HepG2 (cell line): ENCODE measurements at regions not wholly inside any gene's neighbourhood (a gene's known extent, or its start where the extent isn't known, plus 50 kb on each side); places are given as distances from the start of the nearest gene placed in this dataset.
A peak's percentile ranks its signal among the peaks of the same experiment; 100 is the strongest.

Source experiments
- CREB1 ChIP-seq, 2 experiments: fragments of 450-650 bp in 1 of 2; IDR thresholded peaks; 2 replicates each; pipeline ENCODE4 v1.6.1; 2016 to 2017; ENCODE audit warnings: control low read depth in 1 of 2, mild to moderate bottlenecking in 1 of 2, missing compliant biosample characterization in 1 of 2, missing genetic modification characterization in 1 of 2
- GTF3A ChIP-seq: sonication (generic); formaldehyde crosslinking; conservative IDR thresholded peaks from 2 replicates; pipeline ENCODE4 v1.4.0; 2020; ENCODE audit warnings: mild to moderate bottlenecking, missing genetic modification reagents
- JUN ChIP-seq: sonication (generic); formaldehyde crosslinking; IDR thresholded peaks from 2 replicates; pipeline ENCODE4 v1.4.0; 2020; ENCODE audit warnings: mild to moderate bottlenecking, missing genetic modification reagents
- KAT2B ChIP-seq: fragments of 150-350 bp; IDR thresholded peaks from 2 replicates; pipeline ENCODE4 v1.6.1; 2014; ENCODE audit warnings: low read depth, low read length, borderline replicate concordance
- MED8 ChIP-seq: sonication (generic); formaldehyde crosslinking; IDR thresholded peaks from 2 replicates; pipeline ENCODE4 v1.8.1; 2023; ENCODE audit warnings: mild to moderate bottlenecking, missing genetic modification reagents; ENCODE audit not compliant: insufficient replicate concordance
- MZF1 ChIP-seq: sonication (generic); formaldehyde crosslinking; IDR thresholded peaks from 2 replicates; pipeline ENCODE4 v1.8.1; 2023; ENCODE audit warnings: mild to moderate bottlenecking, missing genetic modification reagents, borderline replicate concordance
- RFX5 ChIP-seq: IDR thresholded peaks from 2 replicates; pipeline ENCODE4 v1.6.1; 2011; ENCODE audit warnings: low read depth, low read length, improper control_type of control experiment
- SCMH1 ChIP-seq: sonication (generic); formaldehyde crosslinking; IDR thresholded peaks from 2 replicates; pipeline ENCODE4 v1.9.0; 2021; ENCODE audit warnings: missing genetic modification reagents, mild to moderate bottlenecking, borderline replicate concordance
- SMAD9 ChIP-seq: sonication (generic); formaldehyde crosslinking; IDR thresholded peaks from 2 replicates; pipeline ENCODE4 v1.5.1; 2020; ENCODE audit warnings: mild to moderate bottlenecking, missing genetic modification reagents
- SOX6 ChIP-seq, 2 experiments: fragments of 450-650 bp in 1 of 2; sonication (generic) in 1 of 2; formaldehyde crosslinking in 1 of 2; IDR thresholded peaks; 2 replicates each; pipeline versions ENCODE4 v1.4.0 to v1.6.1; 2017 to 2020; ENCODE audit warnings: antibody characterized with exemption in 1 of 2, mild to moderate bottlenecking in 1 of 2, missing genetic modification reagents in 1 of 2
- SSRP1 ChIP-seq: IDR thresholded peaks from 2 replicates; pipeline ENCODE4 v1.6.1; 2016; ENCODE audit warnings: control low read depth
- TARDBP ChIP-seq: sonication (generic); formaldehyde crosslinking; IDR thresholded peaks from 2 replicates; pipeline ENCODE4 v1.8.0; 2022; ENCODE audit warnings: mild to moderate bottlenecking, missing genetic modification reagents
- TCF12 ChIP-seq, 2 experiments: fragments of 450-650 bp in 1 of 2; sonication (generic) in 1 of 2; formaldehyde crosslinking in 1 of 2; IDR thresholded peaks; 2 replicates each; pipeline versions ENCODE4 v1.6.1 to v1.8.0; 2017 to 2022; ENCODE audit warnings: antibody characterized with exemption in 1 of 2, mild to moderate bottlenecking in 1 of 2, missing genetic modification reagents in 1 of 2, moderate library complexity in 1 of 2
- XBP1 ChIP-seq: sonication (generic); formaldehyde crosslinking; IDR thresholded peaks from 2 replicates; pipeline ENCODE4 v1.5.0; 2020; ENCODE audit warnings: missing genetic modification reagents
- ZBTB20 ChIP-seq: sonication (generic); formaldehyde crosslinking; IDR thresholded peaks from 2 replicates; pipeline ENCODE4 v1.8.1; 2023; ENCODE audit warnings: missing genetic modification reagents, low read depth, mild to moderate bottlenecking, borderline replicate concordance
- ZNF335 ChIP-seq: sonication (generic); formaldehyde crosslinking; IDR thresholded peaks from 2 replicates; pipeline ENCODE4 v1.4.0; 2020; ENCODE audit warnings: missing genetic modification reagents
- ZNF460 ChIP-seq: sonication (generic); formaldehyde crosslinking; IDR thresholded peaks from 2 replicates; pipeline ENCODE4 v1.5.1; 2020; ENCODE audit warnings: missing genetic modification reagents, mild to moderate bottlenecking, borderline replicate concordance
- ZNF546 ChIP-seq: sonication (generic); formaldehyde crosslinking; conservative IDR thresholded peaks from 2 replicates; pipeline ENCODE4 v1.8.1; 2023; ENCODE audit warnings: mild to moderate bottlenecking, missing genetic modification reagents
- ZNF558 ChIP-seq: sonication (generic); formaldehyde crosslinking; IDR thresholded peaks from 2 replicates; pipeline ENCODE4 v1.9.0; 2022; ENCODE audit warnings: mild to moderate bottlenecking, missing genetic modification reagents, borderline replicate concordance
- ZNF644 ChIP-seq: IDR thresholded peaks from 2 replicates; pipeline ENCODE4 v1.6.1; 2016; ENCODE audit warnings: low read depth
- ZNF83 ChIP-seq: sonication (generic); formaldehyde crosslinking; IDR thresholded peaks from 2 replicates; pipeline ENCODE4 v1.4.0; 2020; ENCODE audit warnings: missing genetic modification reagents, mild to moderate bottlenecking, borderline replicate concordance
- TF ChIP-seq, protein P1 (sequence below): sonication (generic); formaldehyde crosslinking; IDR thresholded peaks from 2 replicates; pipeline ENCODE4 v1.8.1; 2023; ENCODE audit warnings: mild to moderate bottlenecking, inconsistent platforms, moderate library complexity, missing genetic modification reagents, borderline replicate concordance
- TF ChIP-seq, protein P2 (sequence below): sonication (generic); formaldehyde crosslinking; IDR thresholded peaks from 2 replicates; pipeline ENCODE4 v1.4.0; 2020; ENCODE audit warnings: missing genetic modification reagents, borderline replicate concordance
- TF ChIP-seq, protein P3 (sequence below): sonication (generic); formaldehyde crosslinking; IDR thresholded peaks from 2 replicates; pipeline ENCODE4 v1.5.0; 2020; ENCODE audit warnings: missing genetic modification reagents
- TF ChIP-seq, protein P4 (sequence below): sonication (generic); formaldehyde crosslinking; IDR thresholded peaks from 2 replicates; pipeline ENCODE4 v1.5.1; 2020; ENCODE audit warnings: missing genetic modification reagents, mild to moderate bottlenecking, borderline replicate concordance

DNA sequence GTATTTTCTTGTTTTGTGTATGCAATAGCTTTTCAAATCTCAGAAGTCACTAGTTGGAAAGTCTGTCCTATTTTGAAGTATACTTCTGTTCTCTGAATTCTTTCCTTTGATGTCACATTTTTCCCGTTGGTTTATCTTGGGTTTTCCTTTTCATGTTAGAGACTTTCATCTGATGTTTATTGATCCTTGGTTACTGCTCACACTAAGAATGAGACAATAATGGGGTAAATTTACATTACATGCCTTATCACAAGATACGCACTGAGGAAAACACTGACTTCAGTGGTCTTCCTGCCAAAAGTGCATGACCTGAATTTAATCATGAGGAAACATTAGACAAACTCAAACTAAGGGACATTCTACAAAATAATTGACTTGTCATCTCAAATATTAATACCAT is 63.5 kb upstream of the C1GALT1 start (continued):
- TF ChIP-seq SOX6 (IDR thresholded peaks at IDR 0.05), result no peak
- TF ChIP-seq SOX6 (CRISPR knock-in tag; IDR thresholded peaks at IDR 0.05), result peak; percentile 93
- no peak for TF ChIP-seq ZNF546 (CRISPR knock-in tag)
- TF ChIP-seq ZNF558 (CRISPR knock-in tag), result no peak
- no peak for TF ChIP-seq RFX5
- no peak for TF ChIP-seq KAT2B
- TF ChIP-seq MED8 (CRISPR knock-in tag), result peak; percentile 89
- no peak for TF ChIP-seq SCMH1
- TF ChIP-seq ZNF335, result no peak
- no peak for TF ChIP-seq XBP1
- TF ChIP-seq, protein P1, sequence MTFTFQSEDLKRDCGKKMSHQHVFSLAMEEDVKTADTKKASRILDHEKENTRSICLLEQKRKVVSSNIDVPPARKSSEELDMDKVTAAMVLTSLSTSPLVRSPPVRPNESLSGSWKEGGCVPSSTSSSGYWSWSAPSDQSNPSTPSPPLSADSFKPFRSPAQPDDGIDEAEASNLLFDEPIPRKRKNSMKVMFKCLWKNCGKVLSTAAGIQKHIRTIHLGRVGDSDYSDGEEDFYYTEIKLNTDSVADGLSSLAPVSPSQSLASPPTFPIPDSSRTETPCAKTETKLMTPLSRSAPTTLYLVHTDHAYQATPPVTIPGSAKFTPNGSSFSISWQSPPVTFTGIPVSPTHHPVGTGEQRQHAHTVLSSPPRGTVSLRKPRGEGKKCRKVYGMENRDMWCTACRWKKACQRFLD (CRISPR knock-in tag), result no peak
- TF ChIP-seq TARDBP (CRISPR knock-in tag), result 0 out of 2 replicates have a peak, but pooled peaks have one; percentile 44
- no peak for TF ChIP-seq ZNF83 (CRISPR knock-in tag)
- TF ChIP-seq TCF12 (IDR thresholded peaks at IDR 0.05), result no peak
- no peak for TF ChIP-seq TCF12 (CRISPR knock-in tag; IDR thresholded peaks at IDR 0.05)
- no peak for TF ChIP-seq ZBTB20 (CRISPR knock-in tag)
- TF ChIP-seq ZNF460 (CRISPR knock-in tag), result no peak
- TF ChIP-seq MZF1 (CRISPR knock-in tag), result no peak
- TF ChIP-seq ZNF644 (CRISPR knock-in tag), result no peak
- no peak for TF ChIP-seq GTF3A (CRISPR knock-in tag)
- TF ChIP-seq, protein P2, sequence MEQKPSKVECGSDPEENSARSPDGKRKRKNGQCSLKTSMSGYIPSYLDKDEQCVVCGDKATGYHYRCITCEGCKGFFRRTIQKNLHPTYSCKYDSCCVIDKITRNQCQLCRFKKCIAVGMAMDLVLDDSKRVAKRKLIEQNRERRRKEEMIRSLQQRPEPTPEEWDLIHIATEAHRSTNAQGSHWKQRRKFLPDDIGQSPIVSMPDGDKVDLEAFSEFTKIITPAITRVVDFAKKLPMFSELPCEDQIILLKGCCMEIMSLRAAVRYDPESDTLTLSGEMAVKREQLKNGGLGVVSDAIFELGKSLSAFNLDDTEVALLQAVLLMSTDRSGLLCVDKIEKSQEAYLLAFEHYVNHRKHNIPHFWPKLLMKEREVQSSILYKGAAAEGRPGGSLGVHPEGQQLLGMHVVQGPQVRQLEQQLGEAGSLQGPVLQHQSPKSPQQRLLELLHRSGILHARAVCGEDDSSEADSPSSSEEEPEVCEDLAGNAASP, result peak; percentile 84; the same call in 1 of the 2 replicates
- TF ChIP-seq JUN (CRISPR knock-in tag), result 0 out of 2 replicates have a peak, but pooled peaks have one; percentile 44
- TF ChIP-seq, protein P3, sequence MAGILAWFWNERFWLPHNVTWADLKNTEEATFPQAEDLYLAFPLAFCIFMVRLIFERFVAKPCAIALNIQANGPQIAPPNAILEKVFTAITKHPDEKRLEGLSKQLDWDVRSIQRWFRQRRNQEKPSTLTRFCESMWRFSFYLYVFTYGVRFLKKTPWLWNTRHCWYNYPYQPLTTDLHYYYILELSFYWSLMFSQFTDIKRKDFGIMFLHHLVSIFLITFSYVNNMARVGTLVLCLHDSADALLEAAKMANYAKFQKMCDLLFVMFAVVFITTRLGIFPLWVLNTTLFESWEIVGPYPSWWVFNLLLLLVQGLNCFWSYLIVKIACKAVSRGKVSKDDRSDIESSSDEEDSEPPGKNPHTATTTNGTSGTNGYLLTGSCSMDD, result no peak
- TF ChIP-seq SMAD9 (CRISPR knock-in tag), result no peak
- TF ChIP-seq SSRP1 (CRISPR knock-in tag), result no peak
- TF ChIP-seq, protein P4, sequence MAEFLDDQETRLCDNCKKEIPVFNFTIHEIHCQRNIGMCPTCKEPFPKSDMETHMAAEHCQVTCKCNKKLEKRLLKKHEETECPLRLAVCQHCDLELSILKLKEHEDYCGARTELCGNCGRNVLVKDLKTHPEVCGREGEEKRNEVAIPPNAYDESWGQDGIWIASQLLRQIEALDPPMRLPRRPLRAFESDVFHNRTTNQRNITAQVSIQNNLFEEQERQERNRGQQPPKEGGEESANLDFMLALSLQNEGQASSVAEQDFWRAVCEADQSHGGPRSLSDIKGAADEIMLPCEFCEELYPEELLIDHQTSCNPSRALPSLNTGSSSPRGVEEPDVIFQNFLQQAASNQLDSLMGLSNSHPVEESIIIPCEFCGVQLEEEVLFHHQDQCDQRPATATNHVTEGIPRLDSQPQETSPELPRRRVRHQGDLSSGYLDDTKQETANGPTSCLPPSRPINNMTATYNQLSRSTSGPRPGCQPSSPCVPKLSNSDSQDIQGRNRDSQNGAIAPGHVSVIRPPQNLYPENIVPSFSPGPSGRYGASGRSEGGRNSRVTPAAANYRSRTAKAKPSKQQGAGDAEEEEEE (CRISPR knock-in tag), result no peak
- no peak for TF ChIP-seq CREB1 (IDR thresholded peaks at IDR 0.05)
- peak; percentile 69; the same call in 1 of the 2 replicates for TF ChIP-seq CREB1 (CRISPR knock-in tag; IDR thresholded peaks at IDR 0.05)
